ENCODE measurements at regions not wholly inside any gene's neighbourhood (a gene's known extent, or its start where the extent isn't known, plus 50 kb on each side); places are given as distances from the start of the nearest gene placed in this dataset.

GRCh38 chr1:157400766-157401165 lies 151.5 kb downstream of the FCRL5 start:
- Histone ChIP-seq H3K4me1 (ENCODE audit: low read depth) (no peaks in the 10 kb centered on the region), H3K9me3 (no peaks in the 10 kb centered on the region), H3K4me3 (no peak overlapping the region), H3K36me3 (ENCODE audit: low read depth) (no peaks in the 10 kb centered on the region)
- ATAC-seq = no peak
- no peak for TF ChIP-seq CTCF (IDR thresholded peaks at IDR 0.05)
- DNase-seq = no peak
- intact Hi-C loops (cut with DNase I, micrococcal nuclease) = no loop called here

GRCh38 chr1:157399984-157400382 lies 152.3 kb downstream of the FCRL5 start:
- ATAC-seq = peak; percentile 20
- DNase-seq = no peak
- intact Hi-C loops (cut with DNase I, micrococcal nuclease) = no loop called here

GRCh38 chr1:157399343-157399983 lies 152.9 kb downstream of the FCRL5 start:
- ATAC-seq (no peak), DNase-seq (no peak)
- Histone ChIP-seq H3K4me3 (no peak overlapping the region), H3K36me3 (ENCODE audit: low read depth) (no peaks in the 10 kb centered on the region), H3K9me3 (no peaks in the 10 kb centered on the region), H3K4me1 (ENCODE audit: low read depth) (no peaks in the 10 kb centered on the region)
- intact Hi-C loops (cut with DNase I, micrococcal nuclease) = no loop called here
- no peak for TF ChIP-seq CTCF (IDR thresholded peaks at IDR 0.05)

More at GRCh38 chr1:157399984-157400382, 152.3 kb downstream of the FCRL5 start:
- H3K36me3 ChIP-seq (ENCODE audit: low read depth) = no peaks in the 10 kb centered on the region
- H3K4me1 ChIP-seq (ENCODE audit: low read depth) = no peaks in the 10 kb centered on the region
- TF ChIP-seq CTCF (IDR thresholded peaks at IDR 0.05) = no peak
- H3K4me3 ChIP-seq = no peak overlapping the region
- no peaks in the 10 kb centered on the region for H3K9me3 ChIP-seq

- ATAC-seq = no peak
- intact Hi-C loops (cut with DNase I, micrococcal nuclease) = no loop called here
- Histone ChIP-seq H3K9me3 (no peaks in the 10 kb centered on the region), H3K4me3 (no peak overlapping the region), H3K36me3 (ENCODE audit: low read depth) (no peaks in the 10 kb centered on the region), H3K4me1 (ENCODE audit: low read depth) (no peaks in the 10 kb centered on the region)
- no peak for DNase-seq
- no peak for TF ChIP-seq CTCF (IDR thresholded peaks at IDR 0.05)
Observed at GRCh38 chr1:157390651-157391050, 161.7 kb downstream of the FCRL5 start.

GRCh38 chr1:157388057-157388456 lies 164.3 kb downstream of the FCRL5 start:
- intact Hi-C loops (cut with DNase I, micrococcal nuclease) = no loop called here
- Histone ChIP-seq H3K4me3 (no peak overlapping the region), H3K4me1 (ENCODE audit: low read depth) (no peaks in the 10 kb centered on the region), H3K36me3 (ENCODE audit: low read depth) (no peaks in the 10 kb centered on the region), H3K9me3 (no peaks in the 10 kb centered on the region)
- ATAC-seq (no peak), DNase-seq (no peak)
- no peak for TF ChIP-seq CTCF (IDR thresholded peaks at IDR 0.05)

GRCh38 chr1:157384258-157384657 lies 168.1 kb downstream of the FCRL5 start:
- no peak for TF ChIP-seq CTCF (IDR thresholded peaks at IDR 0.05)
- no peak for DNase-seq
- H3K36me3 ChIP-seq (ENCODE audit: low read depth) = no peaks in the 10 kb centered on the region
- intact Hi-C loops (cut with DNase I, micrococcal nuclease) = no loop called here
- ATAC-seq = no peak
- no peaks in the 10 kb centered on the region for H3K9me3 ChIP-seq
- H3K4me3 ChIP-seq = no peak overlapping the region
- no peaks in the 10 kb centered on the region for H3K4me1 ChIP-seq (ENCODE audit: low read depth)
